HG02571 (cell line): ENCODE measurements at regions not wholly inside any gene's neighbourhood (a gene's known extent, or its start where the extent isn't known, plus 50 kb on each side); places are given as distances from the start of the nearest gene placed in this dataset.

Experiments used
- ATAC-seq: cut with Tn5 transposase; IDR thresholded peaks from one replicate; pipeline ENCODE4 v1.9.1; 2021; ENCODE audit warnings: mild to moderate bottlenecking, moderate library complexity; ENCODE audit not compliant: unreplicated experiment

- no peak for ATAC-seq
Measured at GRCh38 chr16:14337303-14338191, 266.4 kb downstream of the MRTFB start.

GRCh38 chr16:14335297-14335696 lies 264.2 kb downstream of the MRTFB start:
- no peak for ATAC-seq

GRCh38 chr16:14334366-14335080 lies 263.4 kb downstream of the MRTFB start:
- ATAC-seq = no peak

GRCh38 chr16:14333361-14333760 lies 262.2 kb downstream of the MRTFB start:
- ATAC-seq = no peak

- no peak for ATAC-seq
Measured at GRCh38 chr16:14331020-14331419, 259.9 kb downstream of the MRTFB start.

- ATAC-seq = no peak
Measured at GRCh38 chr16:14329727-14330350, 258.7 kb downstream of the MRTFB start.

- ATAC-seq = no peak
Measured at GRCh38 chr16:14325502-14326401, 254.6 kb downstream of the MRTFB start.

GRCh38 chr16:14324581-14324980 lies 253.5 kb downstream of the MRTFB start:
- no peak for ATAC-seq

- no peak for ATAC-seq
Measured at GRCh38 chr16:14322186-14322585, 251.1 kb downstream of the MRTFB start.

GRCh38 chr16:14321542-14321941 lies 250.4 kb downstream of the MRTFB start:
- no peak for ATAC-seq

- no peak for ATAC-seq
Measured at GRCh38 chr16:14320406-14320805, 249.3 kb downstream of the MRTFB start.
